HCT116 (cell line): ENCODE measurements at regions not wholly inside any gene's neighbourhood (a gene's known extent, or its start where the extent isn't known, plus 50 kb on each side); places are given as distances from the start of the nearest gene placed in this dataset.

Source experiments
- POLR2A ChIP-seq: IDR thresholded peaks from 2 replicates; pipeline ENCODE4 v1.7.0; 2011; ENCODE audit warnings: borderline replicate concordance; ENCODE audit not compliant: insufficient read depth, insufficient read length; ENCODE audit errors: extremely low read depth
- RAD21 ChIP-seq: IDR thresholded peaks from 2 replicates; pipeline ENCODE4 v1.6.1; 2012; ENCODE audit warnings: low read depth, mild to moderate bottlenecking
- SIN3A ChIP-seq: IDR thresholded peaks from 2 replicates; pipeline ENCODE4 v1.6.1; 2012; ENCODE audit warnings: low read depth
- ZNF274 ChIP-seq: fragments of 200-500 bp; sonication (Bioruptor generic); IDR thresholded peaks from 2 replicates; pipeline ENCODE4 v1.6.1; 2014; ENCODE audit warnings: mild to moderate bottlenecking, low read depth, low read length, inconsistent platforms
- TF ChIP-seq, protein P1 (sequence below), 3 experiments: fragments of 200-600 bp in 1 of 3; sonication (generic) in 1 of 3; IDR thresholded peaks in 2 of 3; conservative IDR thresholded peaks in 1 of 3; 2 replicates each; pipeline ENCODE4 v1.5.1; 2012 to 2017; ENCODE audit warnings: low read depth in 2 of 3, low read length in 2 of 3, antibody characterized with exemption in 1 of 3, borderline replicate concordance in 1 of 3, control low read depth in 1 of 3, mild to moderate bottlenecking in 1 of 3, mixed read lengths in 1 of 3, mixed run types in 1 of 3, moderate library complexity in 1 of 3; ENCODE audit not compliant: insufficient read depth in 1 of 3

DNA sequence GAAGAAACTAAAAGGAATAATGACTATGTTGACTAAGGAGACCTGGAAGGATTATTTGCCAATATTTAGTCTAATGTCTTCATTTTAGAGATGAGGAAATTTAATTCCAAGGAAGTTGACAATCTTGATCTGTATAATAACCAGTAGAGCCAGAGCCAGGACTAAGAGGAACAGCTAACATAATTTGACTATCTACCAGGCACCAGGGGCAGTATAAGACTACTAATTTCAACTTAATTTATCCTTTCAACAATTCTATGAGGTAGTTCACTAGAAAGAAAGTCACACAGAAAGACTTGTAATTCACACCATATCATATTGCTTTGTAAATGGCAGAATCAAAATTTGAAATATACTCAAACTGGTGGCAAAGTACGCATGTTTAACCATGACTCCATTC lies 273.0 kb upstream of the STXBP5 start:
- TF ChIP-seq SIN3A (no peak), ZNF274 (no peak), POLR2A (no peak), RAD21 (peak; percentile 20; the same call in 1 of the 2 replicates)
- TF ChIP-seq, protein P1, sequence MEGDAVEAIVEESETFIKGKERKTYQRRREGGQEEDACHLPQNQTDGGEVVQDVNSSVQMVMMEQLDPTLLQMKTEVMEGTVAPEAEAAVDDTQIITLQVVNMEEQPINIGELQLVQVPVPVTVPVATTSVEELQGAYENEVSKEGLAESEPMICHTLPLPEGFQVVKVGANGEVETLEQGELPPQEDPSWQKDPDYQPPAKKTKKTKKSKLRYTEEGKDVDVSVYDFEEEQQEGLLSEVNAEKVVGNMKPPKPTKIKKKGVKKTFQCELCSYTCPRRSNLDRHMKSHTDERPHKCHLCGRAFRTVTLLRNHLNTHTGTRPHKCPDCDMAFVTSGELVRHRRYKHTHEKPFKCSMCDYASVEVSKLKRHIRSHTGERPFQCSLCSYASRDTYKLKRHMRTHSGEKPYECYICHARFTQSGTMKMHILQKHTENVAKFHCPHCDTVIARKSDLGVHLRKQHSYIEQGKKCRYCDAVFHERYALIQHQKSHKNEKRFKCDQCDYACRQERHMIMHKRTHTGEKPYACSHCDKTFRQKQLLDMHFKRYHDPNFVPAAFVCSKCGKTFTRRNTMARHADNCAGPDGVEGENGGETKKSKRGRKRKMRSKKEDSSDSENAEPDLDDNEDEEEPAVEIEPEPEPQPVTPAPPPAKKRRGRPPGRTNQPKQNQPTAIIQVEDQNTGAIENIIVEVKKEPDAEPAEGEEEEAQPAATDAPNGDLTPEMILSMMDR (IDR thresholded peaks at IDR 0.05 in 2 of 3, conservative IDR thresholded peaks at IDR 0.05 in 1 of 3; ENCODE audit: borderline replicate concordance in 1 of 3, insufficient read depth in 1 of 3, low read depth in 2 of 3, low read length in 2 of 3) = no peak
